ENCODE measurements at regions not wholly inside any gene's neighbourhood (a gene's known extent, or its start where the extent isn't known, plus 50 kb on each side); places are given as distances from the start of the nearest gene placed in this dataset.
A peak's percentile ranks its signal among the peaks of the same experiment; 100 is the strongest.

DNA sequence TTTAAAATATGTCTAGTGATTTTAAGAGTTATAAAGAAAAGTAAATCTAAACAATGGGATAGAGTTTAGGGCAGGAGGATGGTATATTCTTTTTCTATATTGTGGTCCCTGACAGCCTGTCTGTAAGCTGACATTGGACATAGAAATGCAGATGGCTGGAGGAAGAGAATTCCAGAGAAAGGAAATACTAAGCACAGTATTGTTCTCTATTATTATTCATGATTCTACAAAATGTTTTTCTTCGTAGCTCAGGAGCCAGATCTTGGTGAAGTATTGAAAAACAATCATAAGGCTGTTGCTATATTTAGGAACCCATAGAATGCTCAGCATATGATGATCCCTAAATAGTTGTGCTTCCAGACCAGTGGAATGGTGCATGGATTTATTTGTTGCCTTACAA is 117.0 kb upstream of the FAM3C start:
- H3K4me3 ChIP-seq (ENCODE audit: low read length), result no peak overlapping the region
- no peak overlapping the region for H2BK5ac ChIP-seq (ENCODE audit: low read length)
- no peak for DNase-seq
- H3K9ac ChIP-seq (ENCODE audit: low read length), result no peak overlapping the region
- no CpG with 5 or more reads among the region's 1 CpG for WGBS (ENCODE audit: extremely low coverage, insufficient coverage, low lambda C conversion rate)
- H3K4ac ChIP-seq (ENCODE audit: low read depth, low read length), result no peak overlapping the region
- H3K79me2 ChIP-seq (ENCODE audit: control insufficient read depth, insufficient read depth, low read length), result no peaks in the 10 kb centered on the region
- no peak overlapping the region for H4K8ac ChIP-seq (ENCODE audit: low read depth, low read length)
- no peak overlapping the region for H2AK5ac ChIP-seq (ENCODE audit: low read length)
- no peaks in the 10 kb centered on the region for H3K4me1 ChIP-seq (ENCODE audit: control insufficient read depth, low read depth, low read length)
- H3K56ac ChIP-seq (ENCODE audit: low read length), result no peak overlapping the region
- no peak overlapping the region for H3K4me2 ChIP-seq (ENCODE audit: low read length)
- no peak overlapping the region for H3K23ac ChIP-seq (ENCODE audit: low read length)
- no peak overlapping the region for H2BK120ac ChIP-seq (ENCODE audit: low read depth, low read length)
- no peaks in the 10 kb centered on the region for H3K36me3 ChIP-seq (ENCODE audit: control insufficient read depth, insufficient read depth, low read length)
- H3K79me1 ChIP-seq (ENCODE audit: low read length), result no peaks in the 10 kb centered on the region
- H3K27ac ChIP-seq (ENCODE audit: low read depth, low read length), result no peak overlapping the region
- no peaks in the 10 kb centered on the region for H3K27me3 ChIP-seq (ENCODE audit: insufficient read depth, low read length, poor library complexity)
- H3K18ac ChIP-seq (ENCODE audit: low read length), result no peak overlapping the region
- H4K5ac ChIP-seq (ENCODE audit: low read length), result no peak overlapping the region
- H2BK15ac ChIP-seq (replicated peaks; ENCODE audit: low read depth), result no peak overlapping the region

DNA sequence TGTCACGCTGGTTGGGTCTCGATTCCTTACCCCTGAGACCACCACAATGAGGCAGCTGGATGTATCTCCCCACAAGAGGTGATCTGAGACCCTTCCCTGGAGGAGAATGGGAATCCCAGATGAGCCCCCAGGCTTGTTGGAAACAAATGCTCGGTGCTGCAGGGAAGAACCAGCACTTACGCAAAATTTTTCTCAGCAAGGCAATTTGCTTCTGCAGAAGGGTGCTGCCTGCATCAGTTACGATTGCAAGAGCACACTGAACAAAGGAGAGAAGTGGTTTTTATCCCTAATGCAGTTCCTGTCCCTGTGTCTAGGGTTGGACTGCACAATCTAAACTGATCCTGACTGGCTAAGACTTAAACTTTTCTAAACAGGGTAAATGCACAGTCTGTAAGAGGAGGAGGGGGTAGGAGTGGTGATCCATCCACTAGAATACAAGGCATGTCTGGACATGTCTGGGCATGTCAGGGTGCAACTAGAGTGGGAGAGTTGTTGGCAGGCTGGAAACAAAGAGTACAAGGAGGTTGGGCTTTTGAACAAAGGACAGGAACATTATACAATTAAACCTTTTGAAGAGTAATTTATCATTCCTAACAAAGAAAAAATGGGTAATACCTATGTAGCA is 114.9 kb upstream of the FAM3C start:
- H3K4ac ChIP-seq (ENCODE audit: low read depth, low read length), result no peak overlapping the region
- H4K5ac ChIP-seq (ENCODE audit: low read length), result no peak overlapping the region
- no peak overlapping the region for H3K23ac ChIP-seq (ENCODE audit: low read length)
- no peaks in the 10 kb centered on the region for H3K79me1 ChIP-seq (ENCODE audit: low read length)
- no peak overlapping the region for H2BK15ac ChIP-seq (replicated peaks; ENCODE audit: low read depth)
- no peaks in the 10 kb centered on the region for H3K4me1 ChIP-seq (ENCODE audit: control insufficient read depth, low read depth, low read length)
- H3K9ac ChIP-seq (ENCODE audit: low read length), result no peak overlapping the region
- H2BK120ac ChIP-seq (ENCODE audit: low read depth, low read length), result no peak overlapping the region
- no peaks in the 10 kb centered on the region for H3K27me3 ChIP-seq (ENCODE audit: insufficient read depth, low read length, poor library complexity)
- no CpG with 5 or more reads among the region's 5 CpGs for WGBS (ENCODE audit: extremely low coverage, insufficient coverage, low lambda C conversion rate)
- H3K56ac ChIP-seq (ENCODE audit: low read length), result no peak overlapping the region
- H2BK5ac ChIP-seq (ENCODE audit: low read length), result no peak overlapping the region
- no peak overlapping the region for H3K18ac ChIP-seq (ENCODE audit: low read length)
- H2AK5ac ChIP-seq (ENCODE audit: low read length), result no peak overlapping the region
- no peak overlapping the region for H3K27ac ChIP-seq (ENCODE audit: low read depth, low read length)
- peak overlapping the region; percentile 10 for H3K4me3 ChIP-seq (ENCODE audit: low read length)
- no peaks in the 10 kb centered on the region for H3K36me3 ChIP-seq (ENCODE audit: control insufficient read depth, insufficient read depth, low read length)
- no peaks in the 10 kb centered on the region for H3K79me2 ChIP-seq (ENCODE audit: control insufficient read depth, insufficient read depth, low read length)
- H3K4me2 ChIP-seq (ENCODE audit: low read length), result no peak overlapping the region
- peak; percentile 41 for DNase-seq
- H4K8ac ChIP-seq (ENCODE audit: low read depth, low read length), result no peak overlapping the region

DNA sequence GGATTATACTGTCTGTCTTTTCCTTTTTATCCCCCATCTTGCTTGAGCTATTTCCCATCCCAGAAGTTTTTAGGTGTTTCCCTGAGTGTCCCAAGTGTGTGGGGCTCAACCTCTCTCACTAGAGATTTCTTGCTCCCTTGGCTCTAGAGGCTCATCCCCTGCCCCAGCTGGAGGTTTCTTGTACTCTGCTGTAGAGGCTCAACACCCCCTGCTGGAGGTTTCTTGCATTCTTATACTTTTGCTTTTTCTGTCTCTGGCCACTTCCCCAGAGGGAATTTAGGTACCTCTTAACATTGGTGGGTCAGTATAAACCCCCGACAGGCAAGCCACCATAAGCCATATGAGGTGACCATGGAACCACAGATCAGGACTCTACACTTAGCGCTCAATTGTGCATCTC is 114.2 kb upstream of the FAM3C start:
- Histone ChIP-seq H3K79me2 (ENCODE audit: control insufficient read depth, insufficient read depth, low read length) (no peaks in the 10 kb centered on the region), H3K4me1 (ENCODE audit: control insufficient read depth, low read depth, low read length) (no peaks in the 10 kb centered on the region), H3K27me3 (ENCODE audit: insufficient read depth, low read length, poor library complexity) (no peaks in the 10 kb centered on the region), H2BK15ac (replicated peaks; ENCODE audit: low read depth) (no peak overlapping the region), H4K5ac (ENCODE audit: low read length) (no peak overlapping the region), H3K4me3 (ENCODE audit: low read length) (no peak overlapping the region), H2BK120ac (ENCODE audit: low read depth, low read length) (no peak overlapping the region), H3K23ac (ENCODE audit: low read length) (no peak overlapping the region), H3K9ac (ENCODE audit: low read length) (no peak overlapping the region), H3K36me3 (ENCODE audit: control insufficient read depth, insufficient read depth, low read length) (no peaks in the 10 kb centered on the region), H2AK5ac (ENCODE audit: low read length) (no peak overlapping the region), H3K18ac (ENCODE audit: low read length) (no peak overlapping the region), H3K4me2 (ENCODE audit: low read length) (no peak overlapping the region), H2BK5ac (ENCODE audit: low read length) (no peak overlapping the region), H3K79me1 (ENCODE audit: low read length) (no peaks in the 10 kb centered on the region), H3K4ac (ENCODE audit: low read depth, low read length) (no peak overlapping the region), H3K56ac (ENCODE audit: low read length) (no peak overlapping the region), H4K8ac (ENCODE audit: low read depth, low read length) (no peak overlapping the region), H3K27ac (ENCODE audit: low read depth, low read length) (no peak overlapping the region)
- no peak for DNase-seq
- WGBS (ENCODE audit: extremely low coverage, insufficient coverage, low lambda C conversion rate), result no CpG with 5 or more reads among the region's 2 CpGs

DNA sequence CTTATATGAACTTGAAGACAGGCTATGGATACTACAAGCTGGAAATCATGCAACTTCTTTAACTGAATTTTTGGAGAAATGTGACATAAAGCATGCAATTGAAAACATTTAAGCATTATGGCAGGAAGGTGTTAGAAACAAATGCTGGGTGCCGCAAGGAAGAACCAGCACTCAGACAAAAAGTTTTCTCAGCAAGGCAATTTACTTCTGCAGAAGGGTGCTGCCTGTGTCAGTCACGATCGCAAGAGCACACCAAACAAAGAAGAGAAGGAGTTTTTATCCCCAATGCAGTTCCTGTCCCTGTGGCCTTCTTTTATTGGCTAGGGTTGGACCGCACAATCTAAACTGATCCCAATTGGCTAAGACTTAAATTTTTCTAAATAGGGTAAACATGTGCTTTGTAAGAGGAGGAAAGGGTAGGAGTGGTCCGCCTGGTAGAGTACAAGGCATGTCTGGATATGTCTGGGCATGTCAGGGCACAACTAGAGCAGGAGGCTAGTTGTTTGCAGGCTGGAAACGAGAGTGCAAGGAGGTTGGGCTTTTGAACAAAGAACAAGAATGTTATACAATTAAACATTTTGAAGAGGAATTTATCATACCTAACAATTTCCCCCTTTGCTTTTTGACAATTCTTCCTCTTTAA is 109.6 kb upstream of the FAM3C start:
- no peak overlapping the region for H2AK5ac ChIP-seq (ENCODE audit: low read length)
- no peak overlapping the region for H3K4ac ChIP-seq (ENCODE audit: low read depth, low read length)
- H2BK5ac ChIP-seq (ENCODE audit: low read length), result no peak overlapping the region
- H2BK15ac ChIP-seq (replicated peaks; ENCODE audit: low read depth), result no peak overlapping the region
- H3K56ac ChIP-seq (ENCODE audit: low read length), result no peak overlapping the region
- H3K4me2 ChIP-seq (ENCODE audit: low read length), result no peak overlapping the region
- no peak overlapping the region for H3K4me3 ChIP-seq (ENCODE audit: low read length)
- no peaks in the 10 kb centered on the region for H3K36me3 ChIP-seq (ENCODE audit: control insufficient read depth, insufficient read depth, low read length)
- no peak for DNase-seq
- H2BK120ac ChIP-seq (ENCODE audit: low read depth, low read length), result no peak overlapping the region
- no peaks in the 10 kb centered on the region for H3K27me3 ChIP-seq (ENCODE audit: insufficient read depth, low read length, poor library complexity)
- no peak overlapping the region for H4K5ac ChIP-seq (ENCODE audit: low read length)
- H3K27ac ChIP-seq (ENCODE audit: low read depth, low read length), result no peak overlapping the region
- H3K4me1 ChIP-seq (ENCODE audit: control insufficient read depth, low read depth, low read length), result no peaks in the 10 kb centered on the region
- no peaks in the 10 kb centered on the region for H3K79me2 ChIP-seq (ENCODE audit: control insufficient read depth, insufficient read depth, low read length)
- H3K79me1 ChIP-seq (ENCODE audit: low read length), result no peaks in the 10 kb centered on the region
- H3K9ac ChIP-seq (ENCODE audit: low read length), result no peak overlapping the region
- H4K8ac ChIP-seq (ENCODE audit: low read depth, low read length), result no peak overlapping the region
- WGBS (ENCODE audit: extremely low coverage, insufficient coverage, low lambda C conversion rate), result no CpG with 5 or more reads among the region's 6 CpGs
- H3K18ac ChIP-seq (ENCODE audit: low read length), result no peak overlapping the region
- H3K23ac ChIP-seq (ENCODE audit: low read length), result no peak overlapping the region

DNA sequence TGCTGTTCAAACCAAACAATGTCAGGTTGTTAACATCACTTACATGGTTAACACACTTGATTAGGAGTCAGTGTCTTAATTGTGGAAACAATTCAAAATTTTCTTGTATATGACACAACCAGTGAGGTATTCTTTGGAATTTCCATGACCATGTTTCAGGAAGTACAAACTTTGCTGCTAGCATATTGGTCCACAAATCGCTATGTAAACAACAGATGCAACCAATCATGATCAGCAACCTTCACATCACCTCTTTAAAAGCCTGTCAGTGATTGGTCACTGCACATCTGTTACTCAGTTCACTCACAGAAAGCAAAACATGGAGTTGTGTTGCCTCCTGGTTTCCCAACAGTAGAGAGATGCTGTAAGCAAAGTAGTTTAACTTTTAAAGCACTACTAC is 108.9 kb upstream of the FAM3C start:
- H3K9ac ChIP-seq (ENCODE audit: low read length), result no peak overlapping the region
- H2BK15ac ChIP-seq (replicated peaks; ENCODE audit: low read depth), result no peak overlapping the region
- H3K4me3 ChIP-seq (ENCODE audit: low read length), result no peak overlapping the region
- H3K18ac ChIP-seq (ENCODE audit: low read length), result no peak overlapping the region
- no peak overlapping the region for H3K4me2 ChIP-seq (ENCODE audit: low read length)
- H3K27ac ChIP-seq (ENCODE audit: low read depth, low read length), result no peak overlapping the region
- no peaks in the 10 kb centered on the region for H3K79me2 ChIP-seq (ENCODE audit: control insufficient read depth, insufficient read depth, low read length)
- no peaks in the 10 kb centered on the region for H3K27me3 ChIP-seq (ENCODE audit: insufficient read depth, low read length, poor library complexity)
- no peaks in the 10 kb centered on the region for H3K4me1 ChIP-seq (ENCODE audit: control insufficient read depth, low read depth, low read length)
- no peak overlapping the region for H2AK5ac ChIP-seq (ENCODE audit: low read length)
- no peak overlapping the region for H4K8ac ChIP-seq (ENCODE audit: low read depth, low read length)
- peak; percentile 15 for DNase-seq
- no peaks in the 10 kb centered on the region for H3K79me1 ChIP-seq (ENCODE audit: low read length)
- no peak overlapping the region for H2BK5ac ChIP-seq (ENCODE audit: low read length)
- no peak overlapping the region for H3K4ac ChIP-seq (ENCODE audit: low read depth, low read length)
- no peaks in the 10 kb centered on the region for H3K36me3 ChIP-seq (ENCODE audit: control insufficient read depth, insufficient read depth, low read length)
- no peak overlapping the region for H4K5ac ChIP-seq (ENCODE audit: low read length)
- H3K56ac ChIP-seq (ENCODE audit: low read length), result no peak overlapping the region
- H3K23ac ChIP-seq (ENCODE audit: low read length), result no peak overlapping the region
- no CpG with 5 or more reads among the region's 1 CpG for WGBS (ENCODE audit: extremely low coverage, insufficient coverage, low lambda C conversion rate)
- no peak overlapping the region for H2BK120ac ChIP-seq (ENCODE audit: low read depth, low read length)

DNA sequence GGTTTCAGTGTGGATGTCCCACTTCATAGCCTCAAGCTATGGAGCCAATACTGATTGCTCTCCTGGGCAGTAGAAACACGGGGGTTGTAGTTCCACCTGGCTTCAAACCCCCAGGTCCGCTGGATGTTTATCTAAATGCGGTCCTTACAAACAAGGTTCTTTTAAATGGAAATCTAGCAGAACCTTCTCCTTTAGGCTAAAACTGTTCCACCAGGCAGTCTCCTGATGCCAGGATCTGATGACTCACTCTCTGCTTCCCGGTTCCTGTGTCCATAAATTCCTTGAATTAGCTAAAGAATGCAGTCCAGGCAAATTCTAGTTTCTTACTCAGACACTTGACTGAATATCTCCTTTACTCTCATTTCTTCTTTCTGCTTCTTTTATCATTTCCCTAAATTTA is 108.4 kb upstream of the FAM3C start:
- no CpG with 5 or more reads among the region's 4 CpGs for WGBS (ENCODE audit: extremely low coverage, insufficient coverage, low lambda C conversion rate)
- H2BK120ac ChIP-seq (ENCODE audit: low read depth, low read length), result no peak overlapping the region

More for the DNA sequence above, 108.4 kb upstream of the FAM3C start:
- Histone ChIP-seq H2BK15ac (replicated peaks; ENCODE audit: low read depth) (no peak overlapping the region), H3K4me3 (ENCODE audit: low read length) (no peak overlapping the region), H2AK5ac (ENCODE audit: low read length) (no peak overlapping the region), H3K23ac (ENCODE audit: low read length) (no peak overlapping the region), H3K9ac (ENCODE audit: low read length) (no peak overlapping the region), H3K79me1 (ENCODE audit: low read length) (no peaks in the 10 kb centered on the region), H3K4me1 (ENCODE audit: control insufficient read depth, low read depth, low read length) (no peaks in the 10 kb centered on the region), H3K27me3 (ENCODE audit: insufficient read depth, low read length, poor library complexity) (no peaks in the 10 kb centered on the region), H3K4ac (ENCODE audit: low read depth, low read length) (no peak overlapping the region), H4K8ac (ENCODE audit: low read depth, low read length) (no peak overlapping the region), H3K56ac (ENCODE audit: low read length) (no peak overlapping the region), H2BK5ac (ENCODE audit: low read length) (no peak overlapping the region), H3K79me2 (ENCODE audit: control insufficient read depth, insufficient read depth, low read length) (no peaks in the 10 kb centered on the region), H3K18ac (ENCODE audit: low read length) (no peak overlapping the region), H4K5ac (ENCODE audit: low read length) (no peak overlapping the region), H3K27ac (ENCODE audit: low read depth, low read length) (no peak overlapping the region), H3K4me2 (ENCODE audit: low read length) (no peak overlapping the region), H3K36me3 (ENCODE audit: control insufficient read depth, insufficient read depth, low read length) (no peaks in the 10 kb centered on the region)
- peak; percentile 52 for DNase-seq

Measured in mesendoderm (in vitro differentiated cells).